KOPT-K1 (cell line): ENCODE measurements at regions not wholly inside any gene's neighbourhood (a gene's known extent, or its start where the extent isn't known, plus 50 kb on each side); places are given as distances from the start of the nearest gene placed in this dataset.

Source experiments
- H3K27ac ChIP-seq: fragments of 200-600 bp; sonication (generic); 2 replicates; pipeline ENCODE4 v1.5.1; 2016; ENCODE audit warnings: antibody characterized with exemption, mild to moderate bottlenecking, low read depth, low read length; ENCODE audit not compliant: poor library complexity, severe bottlenecking
- H3K36me3 ChIP-seq: fragments of 200-600 bp; sonication (generic); 2 replicates; pipeline ENCODE4 v1.5.1; 2017; ENCODE audit warnings: antibody characterized with exemption, mild to moderate bottlenecking, low read length, moderate library complexity; ENCODE audit not compliant: insufficient read depth
- H3K9me3 ChIP-seq: fragments of 200-600 bp; sonication (generic); 2 replicates; pipeline ENCODE4 v1.5.1; 2017; ENCODE audit warnings: antibody characterized with exemption, low read length, mild to moderate bottlenecking; ENCODE audit not compliant: insufficient read depth, poor library complexity, severe bottlenecking

DNA sequence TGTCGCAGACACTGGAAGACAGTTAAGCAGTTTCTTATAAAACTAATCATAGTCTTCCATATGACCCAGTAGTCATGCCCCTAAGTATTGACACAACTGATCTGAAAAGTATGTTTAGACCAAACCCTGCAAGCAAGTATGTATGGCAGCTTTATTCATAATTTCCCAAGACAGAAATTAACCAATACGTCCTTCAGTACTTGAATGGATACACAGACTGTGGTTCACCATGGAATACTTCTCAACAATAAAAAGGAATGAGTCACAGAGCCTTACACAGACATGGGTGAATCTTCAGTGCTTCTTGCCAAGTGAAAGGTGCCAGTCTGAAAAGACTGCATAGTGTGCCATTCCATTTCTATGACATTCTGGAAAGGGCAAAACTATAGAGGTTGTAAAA lies 50.2 kb upstream of the AKR1E2 start:
- Histone ChIP-seq H3K9me3 (no peaks in the 10 kb centered on the region), H3K27ac (no peak overlapping the region), H3K36me3 (no peaks in the 10 kb centered on the region)

DNA sequence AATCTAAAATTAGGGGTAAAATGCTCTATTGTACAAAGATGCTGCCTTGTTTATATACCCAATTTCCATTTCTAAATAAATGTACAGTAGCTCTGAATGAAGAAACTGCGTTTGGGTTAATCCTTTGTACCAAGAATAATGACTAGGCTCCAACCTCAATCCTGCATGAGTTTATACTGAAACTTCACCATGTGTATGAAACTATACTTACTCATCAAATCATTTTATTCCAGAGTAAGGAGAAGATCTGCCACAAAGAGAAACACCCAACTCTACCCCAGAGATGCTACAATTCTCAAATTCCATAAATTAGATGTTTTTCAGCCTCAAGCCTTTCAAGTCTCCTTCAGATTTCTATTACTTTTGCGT lies 53.8 kb upstream of the AKR1E2 start:
- no peaks in the 10 kb centered on the region for H3K9me3 ChIP-seq
- H3K36me3 ChIP-seq = no peaks in the 10 kb centered on the region
- H3K27ac ChIP-seq = no peak overlapping the region

DNA sequence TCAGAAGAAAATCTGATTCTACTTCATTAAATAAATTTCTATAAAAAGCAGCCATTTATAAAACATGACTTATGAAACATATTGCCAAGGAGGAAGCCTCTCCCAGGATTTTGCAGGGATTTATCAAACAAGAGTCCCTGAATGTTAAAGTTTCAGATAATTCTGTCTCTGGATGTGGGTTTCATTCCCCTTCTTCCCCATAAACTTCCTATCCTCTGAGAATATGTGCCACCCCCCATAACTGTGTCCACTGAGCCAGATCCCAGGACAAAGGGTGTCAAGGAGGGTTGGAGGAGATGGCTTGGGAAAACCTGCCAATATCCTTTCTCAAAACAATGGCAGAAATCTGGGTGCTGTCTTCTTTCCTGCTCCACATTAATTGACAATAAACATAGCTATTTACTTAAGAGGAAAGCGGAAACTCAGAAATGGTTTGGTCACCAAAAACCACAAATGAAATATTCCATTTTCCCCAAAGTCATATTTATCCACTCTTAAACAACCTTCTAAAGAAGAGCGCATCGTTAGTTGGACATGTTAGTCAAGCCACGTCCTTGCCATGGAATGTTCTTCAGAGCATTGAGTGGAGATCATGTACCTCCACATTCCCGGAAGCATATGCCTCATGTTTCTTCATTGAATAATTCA lies 54.3 kb upstream of the AKR1E2 start:
- Histone ChIP-seq H3K27ac (no peak overlapping the region), H3K9me3 (no peaks in the 10 kb centered on the region), H3K36me3 (no peaks in the 10 kb centered on the region)

DNA sequence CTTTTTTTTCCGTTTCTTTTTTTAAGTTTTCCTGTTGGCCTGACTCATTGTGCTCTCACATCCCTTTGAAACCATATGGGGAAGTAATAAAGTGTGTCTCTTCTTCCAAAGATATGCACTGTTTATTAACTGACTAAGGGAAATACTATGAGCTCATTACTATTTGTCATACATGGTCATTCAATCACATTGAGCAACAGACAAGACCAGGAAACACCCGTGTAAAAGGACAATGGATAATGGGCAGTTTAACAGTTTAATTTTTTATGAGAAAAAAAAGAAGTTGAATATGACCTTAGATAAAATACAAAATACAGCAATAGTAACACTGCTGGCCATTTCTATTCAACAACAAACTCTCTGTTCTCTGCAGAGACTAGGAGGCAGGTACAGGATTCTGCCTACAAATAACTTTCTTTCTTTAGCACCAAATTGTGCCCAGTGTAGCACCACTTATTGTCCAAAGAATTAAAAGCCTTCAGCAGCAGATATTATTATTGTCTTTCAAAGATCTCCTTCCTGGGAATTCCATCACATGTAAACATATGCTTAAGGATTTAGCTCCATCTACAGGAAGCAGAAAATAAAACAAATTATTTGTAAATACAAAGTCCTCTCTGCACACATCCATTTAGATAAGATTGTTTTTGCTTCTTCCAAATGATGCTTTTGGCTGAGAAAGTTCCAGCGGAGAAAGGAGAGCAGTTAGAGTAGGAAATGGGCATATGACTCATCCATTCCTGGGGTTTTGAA lies 55.0 kb upstream of the AKR1E2 start:
- Histone ChIP-seq H3K9me3 (no peaks in the 10 kb centered on the region), H3K36me3 (no peaks in the 10 kb centered on the region), H3K27ac (no peak overlapping the region)

DNA sequence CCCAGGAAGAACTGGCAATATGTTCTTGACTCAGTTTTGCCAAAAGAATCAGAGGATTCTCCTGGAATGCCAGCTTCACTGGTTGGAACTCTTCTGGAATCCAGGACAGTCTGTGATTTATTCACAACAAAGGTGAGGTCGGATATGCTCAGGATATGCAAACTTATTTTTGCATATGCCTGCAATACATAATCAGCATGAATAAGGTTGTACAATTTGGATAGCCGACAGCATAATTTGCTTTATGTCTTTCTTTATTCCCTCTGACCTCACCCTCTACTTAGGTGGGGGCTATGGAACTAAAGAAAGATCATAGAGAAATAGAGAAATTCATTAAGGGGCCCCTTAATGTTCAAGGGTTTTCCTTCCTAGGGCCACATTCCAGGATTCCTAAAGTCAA lies 57.6 kb upstream of the AKR1E2 start:
- Histone ChIP-seq H3K27ac (no peak overlapping the region), H3K9me3 (no peaks in the 10 kb centered on the region)

DNA sequence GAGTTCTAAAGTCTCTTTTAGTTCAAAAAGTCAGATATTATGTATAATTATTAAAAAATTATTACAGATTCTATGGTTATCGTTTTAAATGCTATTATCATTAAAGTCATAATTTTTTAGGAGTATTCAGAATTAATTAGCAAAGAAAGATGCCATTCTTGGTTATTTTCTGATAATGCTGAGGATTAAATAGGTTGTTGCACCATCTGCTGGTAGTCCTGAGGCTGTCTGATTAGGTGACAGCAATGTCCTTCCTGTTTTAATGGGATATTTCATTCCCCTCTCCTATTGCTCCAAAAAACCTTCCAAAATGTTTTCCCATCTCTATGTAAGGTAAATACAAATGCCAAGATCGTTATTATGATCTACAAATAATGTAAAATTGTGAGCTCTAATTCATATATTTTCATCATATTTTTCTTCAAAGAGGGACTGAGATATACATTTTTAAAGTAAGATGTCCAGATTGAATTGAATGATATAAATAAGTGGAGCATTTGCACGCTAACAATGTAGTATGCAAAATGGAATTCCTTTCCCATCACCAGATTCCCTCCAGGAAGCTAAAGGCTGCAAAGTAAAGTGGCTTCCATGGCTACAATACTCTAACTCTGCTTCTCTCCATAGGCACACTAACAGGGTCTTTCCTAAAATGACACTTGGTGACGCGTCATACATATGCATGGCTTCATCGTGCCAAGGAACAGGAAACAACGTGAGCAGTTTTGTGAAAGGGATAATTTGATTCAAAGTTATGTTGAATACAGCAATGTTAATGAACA lies 58.8 kb upstream of the AKR1E2 start:
- Histone ChIP-seq H3K27ac (no peak overlapping the region), H3K36me3 (no peaks in the 10 kb centered on the region), H3K9me3 (no peaks in the 10 kb centered on the region)

More for the DNA sequence above, 57.6 kb upstream of the AKR1E2 start:
- no peaks in the 10 kb centered on the region for H3K36me3 ChIP-seq

DNA sequence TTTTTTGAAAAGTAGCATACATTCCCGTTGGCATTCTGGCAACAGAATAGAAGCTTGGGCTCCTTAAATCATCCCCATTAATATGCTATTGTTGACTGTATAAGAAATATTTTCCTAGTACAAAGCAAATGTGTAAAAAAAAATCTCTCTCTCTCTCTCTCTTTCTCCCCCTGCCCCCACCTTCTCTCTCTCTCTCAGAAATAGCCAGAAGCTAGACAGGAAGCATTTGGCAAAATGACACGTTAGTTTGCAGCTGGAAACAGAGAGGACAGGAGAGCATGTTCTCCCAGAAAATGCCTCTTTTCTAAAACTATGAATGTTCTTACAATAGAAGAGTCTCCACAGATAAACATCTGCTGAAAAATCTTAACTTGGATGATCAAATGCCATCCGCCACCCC lies 59.6 kb upstream of the AKR1E2 start:
- Histone ChIP-seq H3K27ac (no peak overlapping the region), H3K9me3 (no peaks in the 10 kb centered on the region), H3K36me3 (no peaks in the 10 kb centered on the region)

DNA sequence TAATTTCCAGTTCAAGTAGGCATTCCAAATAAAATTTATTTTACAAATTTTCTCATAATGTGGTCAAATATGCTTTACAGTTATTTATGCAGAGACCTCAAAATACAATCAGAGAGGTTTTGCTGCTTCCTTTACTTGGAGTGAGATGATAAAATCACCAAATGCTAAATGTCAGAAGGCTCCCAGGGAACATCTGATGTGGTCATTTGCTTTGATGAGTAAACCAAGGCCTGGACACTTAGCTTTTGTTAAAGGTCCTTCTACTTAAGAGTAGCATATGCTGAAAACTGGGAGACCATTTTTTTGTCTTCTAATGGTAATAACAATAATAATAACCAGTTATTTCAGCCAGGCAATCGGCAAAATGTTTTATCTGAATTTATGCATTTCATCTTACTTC lies 60.6 kb upstream of the AKR1E2 start:
- no peaks in the 10 kb centered on the region for H3K36me3 ChIP-seq
- H3K9me3 ChIP-seq = no peaks in the 10 kb centered on the region
- no peak overlapping the region for H3K27ac ChIP-seq

DNA sequence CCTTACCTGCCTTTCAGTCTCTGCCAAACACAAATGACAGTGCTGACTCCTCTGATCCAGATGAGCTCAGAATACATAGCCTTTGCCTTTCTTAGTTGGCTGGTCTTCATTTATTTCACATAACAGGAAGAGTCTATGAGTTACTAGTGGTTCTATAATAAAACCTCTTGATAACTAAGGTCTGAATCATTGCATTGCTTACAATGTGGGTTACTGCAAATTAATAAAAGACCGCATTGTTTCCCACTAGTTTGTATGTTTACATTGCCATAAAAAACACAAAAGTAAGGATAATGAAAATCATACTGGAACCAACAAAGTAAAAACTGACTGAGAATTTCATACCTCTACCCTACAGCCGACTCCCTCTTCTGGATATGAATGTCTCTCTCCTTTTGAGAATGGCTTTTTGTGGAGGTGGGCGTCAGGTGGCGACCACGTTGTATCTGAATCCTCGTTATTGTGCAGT lies 62.0 kb upstream of the AKR1E2 start:
- no peaks in the 10 kb centered on the region for H3K9me3 ChIP-seq
- no peak overlapping the region for H3K27ac ChIP-seq
- H3K36me3 ChIP-seq = no peaks in the 10 kb centered on the region

DNA sequence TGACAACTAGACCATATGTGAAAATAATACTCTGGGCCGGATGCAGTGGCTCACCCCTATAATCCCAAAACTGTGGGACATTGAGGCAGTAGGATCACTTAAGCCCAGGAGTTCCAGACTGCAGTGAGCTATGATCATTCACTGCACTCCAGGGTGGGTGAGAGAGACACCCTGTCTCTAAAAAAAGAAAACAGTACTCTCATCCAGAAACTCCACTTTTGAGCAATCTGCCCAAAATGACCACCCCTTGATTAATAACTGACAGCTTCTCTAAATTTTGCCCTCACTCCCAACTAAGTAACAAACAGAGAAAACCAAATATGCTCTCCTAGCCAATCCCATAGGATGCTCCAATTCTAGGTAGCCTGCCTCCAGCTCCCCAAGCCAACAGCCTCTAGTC lies 62.5 kb upstream of the AKR1E2 start:
- H3K36me3 ChIP-seq = no peaks in the 10 kb centered on the region
- H3K27ac ChIP-seq = no peak overlapping the region
- no peaks in the 10 kb centered on the region for H3K9me3 ChIP-seq

DNA sequence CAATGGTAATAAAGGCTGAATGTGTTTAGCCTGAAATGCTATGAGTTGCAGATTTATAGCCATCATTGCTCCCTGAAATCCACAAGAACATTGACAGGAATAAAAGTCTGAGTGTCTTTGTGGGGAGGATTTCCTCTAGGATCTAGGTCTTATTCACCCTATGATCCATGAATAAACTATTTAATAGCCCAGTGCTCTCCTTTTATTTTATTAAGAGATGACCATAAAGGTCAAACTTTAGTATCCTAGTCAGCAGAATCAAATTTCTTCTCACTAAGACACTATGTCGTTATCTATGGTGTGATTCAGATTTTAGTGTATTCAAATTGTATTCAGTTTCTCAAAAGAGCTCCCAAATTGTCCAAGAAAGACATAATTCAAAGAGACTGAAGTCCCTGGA lies 67.8 kb upstream of the AKR1E2 start:
- H3K9me3 ChIP-seq = no peaks in the 10 kb centered on the region
- H3K27ac ChIP-seq = no peak overlapping the region
- H3K36me3 ChIP-seq = no peaks in the 10 kb centered on the region

DNA sequence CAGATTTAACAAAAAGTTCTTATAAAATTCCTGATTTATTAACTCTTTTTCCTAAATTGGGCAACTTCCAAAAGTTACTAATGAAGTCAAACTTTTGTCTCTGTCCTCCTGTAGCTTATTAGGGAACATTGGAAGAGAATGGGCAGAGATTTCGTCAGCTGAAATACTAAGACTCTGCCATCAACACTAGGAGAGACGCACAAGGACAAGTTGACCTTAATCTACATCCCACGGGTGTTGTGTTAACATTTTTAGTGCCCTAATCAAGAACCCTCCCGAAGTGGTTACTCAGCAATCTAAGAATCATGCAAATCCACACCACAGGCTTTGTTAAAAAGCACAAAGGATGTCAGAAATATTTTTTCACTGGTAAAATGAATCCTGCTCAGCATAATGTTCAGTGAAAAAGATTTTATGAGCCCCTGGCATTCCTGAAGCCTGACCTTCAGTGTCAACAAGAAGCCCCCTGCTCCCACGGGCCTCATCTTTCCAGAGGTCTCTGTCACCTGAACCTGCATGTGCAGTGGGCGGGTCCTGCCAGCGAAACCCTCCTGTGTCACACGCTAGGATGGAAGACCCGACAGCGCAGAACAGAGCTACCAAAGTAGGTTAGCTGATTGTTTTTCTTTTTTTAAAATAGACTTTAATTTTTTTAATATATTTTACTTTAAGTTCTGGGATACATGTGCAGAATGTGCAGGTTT lies 70.6 kb upstream of the AKR1E2 start:
- no peak overlapping the region for H3K27ac ChIP-seq
- no peaks in the 10 kb centered on the region for H3K9me3 ChIP-seq
- no peaks in the 10 kb centered on the region for H3K36me3 ChIP-seq

DNA sequence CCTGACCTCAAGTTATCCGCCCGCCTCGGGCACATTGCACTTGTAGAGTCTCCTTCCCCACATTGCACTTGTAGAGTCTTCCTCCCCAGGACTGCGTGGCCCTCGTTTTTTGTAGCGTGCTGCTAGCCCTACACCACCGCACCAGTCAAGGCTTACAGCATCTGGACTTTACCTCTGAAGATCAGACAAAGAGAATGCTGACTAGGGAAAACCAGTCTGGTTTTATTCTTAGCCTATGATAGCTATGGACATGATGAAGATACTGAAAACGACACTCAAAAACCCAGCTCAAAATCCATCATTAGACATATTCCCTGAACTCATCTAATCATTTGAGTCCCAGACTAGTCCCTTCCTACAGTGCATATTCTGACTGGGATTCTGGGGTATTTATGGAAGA lies 71.9 kb upstream of the AKR1E2 start:
- no peaks in the 10 kb centered on the region for H3K36me3 ChIP-seq
- no peak overlapping the region for H3K27ac ChIP-seq
- H3K9me3 ChIP-seq = no peaks in the 10 kb centered on the region

DNA sequence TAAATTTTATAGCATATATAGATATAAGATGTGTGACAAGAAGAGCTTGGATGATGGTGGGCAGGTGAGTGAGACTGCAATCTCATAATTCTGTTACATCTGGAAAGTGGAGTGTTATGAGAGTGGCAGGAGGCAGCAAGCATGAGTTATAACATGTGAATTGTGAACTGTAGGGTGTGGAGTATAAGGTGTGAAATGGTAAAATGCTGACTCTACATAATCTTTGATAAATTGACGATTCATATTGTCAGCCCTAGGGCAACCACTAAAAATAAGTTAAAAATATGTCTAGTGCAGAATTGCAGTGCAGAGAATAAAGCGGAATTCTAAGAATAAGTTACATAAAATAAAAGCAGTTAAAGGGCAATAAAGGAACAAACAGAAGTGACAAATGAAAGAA lies 74.8 kb upstream of the AKR1E2 start:
- no peaks in the 10 kb centered on the region for H3K9me3 ChIP-seq
- no peak overlapping the region for H3K27ac ChIP-seq
- H3K36me3 ChIP-seq = no peaks in the 10 kb centered on the region

DNA sequence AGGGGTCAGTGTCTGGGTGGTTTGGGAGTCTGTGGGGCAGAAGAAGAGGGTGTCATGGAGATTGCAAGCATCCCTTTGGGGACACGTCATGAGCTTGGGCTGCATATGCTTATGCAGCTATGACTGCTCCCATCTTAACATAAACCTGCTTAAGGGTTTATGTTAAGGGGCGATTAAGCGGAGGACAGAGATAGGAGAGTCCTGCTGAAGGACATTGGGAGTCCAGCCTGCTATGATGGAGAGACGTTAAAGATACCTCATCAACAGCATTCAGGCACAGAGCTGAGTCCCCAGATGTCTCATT lies 76.8 kb upstream of the AKR1E2 start:
- Histone ChIP-seq H3K9me3 (no peaks in the 10 kb centered on the region), H3K27ac (no peak overlapping the region), H3K36me3 (no peaks in the 10 kb centered on the region)
